GM12878 (cell line): ENCODE measurements at regions not wholly inside any gene's neighbourhood (a gene's known extent, or its start where the extent isn't known, plus 50 kb on each side); places are given as distances from the start of the nearest gene placed in this dataset.

Source experiments
- ATAC-seq: fragments of 200-7000 bp; cut with Tn5 transposase; 3 replicates; pipeline ENCODE4 v1.9.1; 2020; ENCODE audit warnings: mild to moderate bottlenecking, moderate library complexity
- BruUV-seq: library from RNA; stranded (reverse); fragments of 400-500 nt; replicated peaks from 2 replicates; lab custom pipeline; 2021; lab: Mats Ljungman, UMichigan
- CTCF ChIA-PET: fragments of 300-600 bp; sonication (Branson Sonifier 250); formaldehyde crosslinking; extraction: SDS; loops from one replicate; lab custom pipeline; 2021; ENCODE audit warnings: inconsistent platforms; lab: Yijun Ruan, JAX
- POLR2A ChIA-PET: fragments of 350-600 bp; formaldehyde crosslinking; extraction: SDS; loops from one replicate; lab custom pipeline; 2021; ENCODE audit warnings: inconsistent platforms; lab: Charles Lee
- RAD21 ChIA-PET: fragments of 300-600 bp; sonication (Branson Sonifier 250); formaldehyde crosslinking; loops from one replicate; lab custom pipeline; 2023; ENCODE audit warnings: antibody characterized with exemption; ENCODE audit not compliant: unreplicated experiment; lab: Charles Lee
- SMC1A ChIA-PET: fragments of 300-600 bp; sonication (Branson Sonifier 250); formaldehyde crosslinking; loops from one replicate; lab custom pipeline; 2023; ENCODE audit not compliant: unreplicated experiment, uncharacterized antibody; lab: Charles Lee
- DNase-seq: peaks from one replicate; pipeline ENCODE4 v3.0.0-alpha.2; 2011; ENCODE audit warnings: low read depth, low spot score
- FAIRE-seq: peaks from 3 replicates; lab custom pipeline; 2011; peaks lifted over from hg19 to GRCh38; lab: Jason Lieb, UNC
- H2AFZ ChIP-seq: 2 replicates; pipeline ENCODE4 v1.6.0; 2011; ENCODE audit warnings: low read depth, low read length, control low read depth; ENCODE audit not compliant: control insufficient read depth
- H3K27ac ChIP-seq: 2 replicates; pipeline ENCODE4 v1.5.1; 2011; ENCODE audit warnings: control low read depth; ENCODE audit not compliant: control insufficient read depth, insufficient read depth
- H3K27me3 ChIP-seq, 2 experiments: replicated peaks in 1 of 2; 2 replicates each; pipeline versions ENCODE4 v1.6.0 to v1.6.1; 2011; ENCODE audit warnings: low read length in 1 of 2; ENCODE audit not compliant: control insufficient read depth in 2 of 2, insufficient read depth in 2 of 2
- H3K36me3 ChIP-seq, 2 experiments: 2 replicates each; pipeline ENCODE4 v1.5.1; 2011; ENCODE audit warnings: low read length in 1 of 2; ENCODE audit not compliant: control insufficient read depth in 2 of 2, insufficient read depth in 2 of 2
- H3K4me1 ChIP-seq: 2 replicates; pipeline ENCODE4 v1.6.1; 2011; ENCODE audit warnings: mild to moderate bottlenecking, low read length, moderate library complexity, mixed read lengths; ENCODE audit not compliant: control insufficient read depth, insufficient read depth
- H3K4me2 ChIP-seq: 2 replicates; pipeline ENCODE4 v1.6.0; 2011; ENCODE audit warnings: control low read depth; ENCODE audit not compliant: control insufficient read depth, insufficient read depth
- H3K4me3 ChIP-seq: fragments of 200-600 bp; sonication (generic); 2 replicates; pipeline ENCODE4 v1.5.1; 2016
- H3K79me2 ChIP-seq: 2 replicates; pipeline ENCODE4 v1.6.0; 2011; ENCODE audit warnings: low read length; ENCODE audit not compliant: control insufficient read depth, insufficient read depth
- H3K9ac ChIP-seq: 2 replicates; pipeline ENCODE4 v1.8.0; 2011; ENCODE audit warnings: low read length, control low read depth, mixed read lengths; ENCODE audit not compliant: control insufficient read depth, insufficient read depth
- H3K9me3 ChIP-seq: replicated peaks from 3 replicates; pipeline ENCODE4 v1.5.1; 2011; ENCODE audit warnings: mild to moderate bottlenecking, low read length; ENCODE audit not compliant: control insufficient read depth, insufficient read depth
- H4K20me1 ChIP-seq: 2 replicates; pipeline ENCODE4 v1.6.0; 2011; ENCODE audit not compliant: control insufficient read depth, insufficient read depth
- MEF2B ChIP-seq: fragments of 450-650 bp; IDR thresholded peaks from 2 replicates; pipeline ENCODE4 v1.6.1; 2018; ENCODE audit warnings: mild to moderate bottlenecking, moderate library complexity; ENCODE audit not compliant: partially characterized antibody, poor library complexity, severe bottlenecking
- NFYB ChIP-seq: IDR thresholded peaks from 2 replicates; pipeline ENCODE4 v1.6.1; 2011; ENCODE audit warnings: low read depth, mild to moderate bottlenecking, low read length, improper control_type of control experiment, moderate library complexity; ENCODE audit not compliant: insufficient read depth
- PAX8 ChIP-seq: fragments of 450-650 bp; IDR thresholded peaks from 2 replicates; pipeline ENCODE4 v1.6.1; 2017; ENCODE audit warnings: mild to moderate bottlenecking, moderate library complexity
- REST ChIP-seq: IDR thresholded peaks from 2 replicates; pipeline ENCODE4 v1.6.1; 2012; ENCODE audit warnings: mild to moderate bottlenecking, low read depth, low read length
- SKIL ChIP-seq: fragments of 450-650 bp; IDR thresholded peaks from 2 replicates; pipeline ENCODE4 v1.6.1; 2017; ENCODE audit warnings: mild to moderate bottlenecking, low read depth, inconsistent platforms; ENCODE audit not compliant: poor library complexity, severe bottlenecking
- ZNF384 ChIP-seq: IDR thresholded peaks from 2 replicates; pipeline ENCODE4 v1.6.1; 2012; ENCODE audit warnings: low read depth, mild to moderate bottlenecking, low read length, improper control_type of control experiment, borderline replicate concordance
- WGBS: methylation state at CpG from one replicate; pipeline ENCODE4 v1.1.6; 2016; ENCODE audit warnings: low lambda C conversion rate; ENCODE audit not compliant: insufficient replicate concordance, insufficient coverage; ENCODE audit errors: missing lambda C conversion rate; 5-methylcytosine and 5-hydroxymethylcytosine counted together
- in situ Hi-C: fragments of 300-500 bp; cut with MboI; formaldehyde crosslinking; loops from 9 replicates; pipeline ENCODE4 v1.14.3; 2018; ENCODE audit warnings: mixed read lengths
- intact Hi-C: fragments of 100-400 bp; cut with micrococcal nuclease; formaldehyde crosslinking; loops from one replicate; pipeline ENCODE4 v1.14.2; 2022; ENCODE audit not compliant: unreplicated experiment

- Histone ChIP-seq H3K9me3 (no peaks in the 10 kb centered on the region), H3K4me3 (no peak overlapping the region), H3K27me3 (no peaks in the 10 kb centered on the region), H3K79me2 (no peaks in the 10 kb centered on the region), H3K27ac (no peak overlapping the region), H3K36me3 (no peaks in the 10 kb centered on the region), H3K9ac (no peak overlapping the region), H3K4me2 (no peak overlapping the region), H4K20me1 (no peaks in the 10 kb centered on the region), H2AFZ (no peak overlapping the region), H3K4me1 (no peaks in the 10 kb centered on the region)
- 17% methylated on average over 2 of the region's 2 CpGs for WGBS
- TF ChIP-seq ZNF384 (no peak), PAX8 (no peak), REST (no peak), MEF2B (no peak), NFYB (no peak), SKIL (no peak)
- RAD21 ChIA-PET: no interaction called here
- in situ Hi-C loops (no loop called here), intact Hi-C loops (loop anchor here (5.0 kb wide), 1 partner anchor 593 kb away; no protein-coding TSS in a partner anchor)
- no peak for FAIRE-seq
- POLR2A ChIA-PET: no interaction called here
- ATAC-seq: no peak
- SMC1A ChIA-PET: no interaction called here
- DNase-seq: no peak
- no TSS peak for BruUV-seq
- CTCF ChIA-PET: no interaction called here
These were observed 79.9 kb downstream of the ISOC1 start for GRCh38 chr5:129174480-129174879.
